Stimulated activated memory B cell treated with anti-CD40 and anti-IgM and Interleukin-4, amounts not matched to agents 10 μg/mL and 1 μg/mL and 100 μg/mL, for 72 hours (primary cell): ENCODE measurements at regions not wholly inside any gene's neighbourhood (a gene's known extent, or its start where the extent isn't known, plus 50 kb on each side); places are given as distances from the start of the nearest gene placed in this dataset.

Source experiments
- ATAC-seq: fragments of 150-1000 bp; cut with Tn5 transposase; 2 replicates; pipeline ENCODE4 v1.10.0; 2021
- H3K27ac Mint-ChIP-seq: one replicate; pipeline ENCODE4 v1.8.0; 2022; ENCODE audit warnings: mild to moderate bottlenecking, mixed read lengths
- H3K27me3 Mint-ChIP-seq: one replicate; pipeline ENCODE4 v1.8.0; 2022; ENCODE audit warnings: mixed read lengths
- H3K36me3 Mint-ChIP-seq: one replicate; pipeline ENCODE4 v1.8.0; 2022; ENCODE audit warnings: mixed read lengths
- H3K4me1 Mint-ChIP-seq: one replicate; pipeline ENCODE4 v1.8.0; 2022; ENCODE audit warnings: mixed read lengths
- H3K4me3 Mint-ChIP-seq: one replicate; pipeline ENCODE4 v1.8.0; 2022; ENCODE audit warnings: mild to moderate bottlenecking, moderate library complexity, mixed read lengths
- H3K9me3 Mint-ChIP-seq: one replicate; pipeline ENCODE4 v1.8.0; 2022; ENCODE audit warnings: mixed read lengths

GRCh38 chr14:51538973-51539372, 112.7 kb upstream of the FRMD6 start:
- Mint-ChIP-seq H3K27ac (no peak overlapping the region), H3K4me3 (no peak overlapping the region), H3K9me3 (peaks cover 3% of the 10 kb centered on the region), H3K27me3 (peaks cover 6% of the 10 kb centered on the region), H3K4me1 (no peaks in the 10 kb centered on the region), H3K36me3 (no peaks in the 10 kb centered on the region)
- no peak for ATAC-seq

DNA sequence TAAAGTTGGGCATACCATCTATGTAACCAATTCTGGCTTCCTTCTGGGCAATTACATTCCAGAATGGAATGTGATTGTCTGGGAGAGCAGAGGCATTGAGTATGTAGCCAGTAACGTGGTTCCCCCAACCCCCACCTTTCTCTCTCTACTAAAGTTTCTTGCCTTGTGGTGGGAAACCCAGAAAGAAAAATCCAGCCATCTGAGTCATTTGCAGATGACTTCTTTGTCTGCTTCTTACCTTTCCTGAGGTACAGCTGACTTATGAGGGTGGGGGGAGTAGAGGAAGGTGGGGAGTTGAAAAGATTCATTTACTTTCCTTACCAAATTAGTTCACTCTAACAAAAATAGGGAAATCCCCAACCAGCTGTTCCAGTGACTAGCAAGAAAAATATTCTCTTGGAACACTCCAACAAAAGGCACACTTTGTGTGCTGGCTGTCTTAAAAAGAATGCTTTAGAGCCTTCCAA, 112.1 kb upstream of the FRMD6 start:
- H3K27ac Mint-ChIP-seq = no peak overlapping the region
- ATAC-seq = no peak
- peaks cover 3% of the 10 kb centered on the region for H3K9me3 Mint-ChIP-seq
- H3K36me3 Mint-ChIP-seq = no peaks in the 10 kb centered on the region
- no peaks in the 10 kb centered on the region for H3K4me1 Mint-ChIP-seq
- no peak overlapping the region for H3K4me3 Mint-ChIP-seq
- H3K27me3 Mint-ChIP-seq = peaks cover 6% of the 10 kb centered on the region

GRCh38 chr14:51540364-51540763, 111.3 kb upstream of the FRMD6 start:
- Mint-ChIP-seq H3K4me1 (no peaks in the 10 kb centered on the region), H3K27me3 (peaks cover 6% of the 10 kb centered on the region), H3K9me3 (peaks cover 3% of the 10 kb centered on the region), H3K4me3 (no peak overlapping the region), H3K36me3 (no peaks in the 10 kb centered on the region), H3K27ac (no peak overlapping the region)
- no peak for ATAC-seq

DNA sequence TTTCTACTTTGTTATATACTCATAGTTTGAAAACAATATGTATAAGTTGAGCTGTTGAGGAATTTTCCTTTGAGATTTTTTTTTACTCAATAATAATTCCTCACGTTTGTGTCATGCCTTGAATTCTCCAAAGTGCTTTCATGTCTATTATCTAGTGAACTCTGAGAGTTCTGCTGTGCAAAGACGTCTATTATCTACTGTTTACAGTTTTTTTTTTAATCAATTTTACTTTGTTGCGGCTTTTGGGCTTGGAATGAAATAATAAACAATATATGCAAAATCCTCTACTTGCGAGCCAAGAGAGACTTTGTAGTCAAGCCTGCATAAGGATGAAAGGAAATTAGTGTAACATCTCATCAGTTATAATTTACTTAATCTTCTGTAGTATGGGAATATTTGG, 107.2 kb upstream of the FRMD6 start:
- no peaks in the 10 kb centered on the region for H3K9me3 Mint-ChIP-seq
- ATAC-seq = no peak
- H3K36me3 Mint-ChIP-seq = no peaks in the 10 kb centered on the region
- H3K27me3 Mint-ChIP-seq = peaks cover 6% of the 10 kb centered on the region
- no peak overlapping the region for H3K4me3 Mint-ChIP-seq
- H3K27ac Mint-ChIP-seq = no peak overlapping the region
- no peaks in the 10 kb centered on the region for H3K4me1 Mint-ChIP-seq

- H3K27me3 Mint-ChIP-seq = peaks cover 6% of the 10 kb centered on the region
- no peaks in the 10 kb centered on the region for H3K4me1 Mint-ChIP-seq
Measured at GRCh38 chr14:51544901-51545300, 106.8 kb upstream of the FRMD6 start.

GRCh38 chr14:51545396-51545795, 106.3 kb upstream of the FRMD6 start:
- peaks cover 6% of the 10 kb centered on the region for H3K27me3 Mint-ChIP-seq
- no peak overlapping the region for H3K4me3 Mint-ChIP-seq
- no peaks in the 10 kb centered on the region for H3K9me3 Mint-ChIP-seq
- ATAC-seq = no peak
- H3K4me1 Mint-ChIP-seq = no peaks in the 10 kb centered on the region
- no peaks in the 10 kb centered on the region for H3K36me3 Mint-ChIP-seq
- H3K27ac Mint-ChIP-seq = no peak overlapping the region

More at GRCh38 chr14:51544901-51545300, 106.8 kb upstream of the FRMD6 start:
- H3K36me3 Mint-ChIP-seq = no peaks in the 10 kb centered on the region
- H3K9me3 Mint-ChIP-seq = no peaks in the 10 kb centered on the region
- no peak for ATAC-seq
- no peak overlapping the region for H3K27ac Mint-ChIP-seq
- H3K4me3 Mint-ChIP-seq = no peak overlapping the region

DNA sequence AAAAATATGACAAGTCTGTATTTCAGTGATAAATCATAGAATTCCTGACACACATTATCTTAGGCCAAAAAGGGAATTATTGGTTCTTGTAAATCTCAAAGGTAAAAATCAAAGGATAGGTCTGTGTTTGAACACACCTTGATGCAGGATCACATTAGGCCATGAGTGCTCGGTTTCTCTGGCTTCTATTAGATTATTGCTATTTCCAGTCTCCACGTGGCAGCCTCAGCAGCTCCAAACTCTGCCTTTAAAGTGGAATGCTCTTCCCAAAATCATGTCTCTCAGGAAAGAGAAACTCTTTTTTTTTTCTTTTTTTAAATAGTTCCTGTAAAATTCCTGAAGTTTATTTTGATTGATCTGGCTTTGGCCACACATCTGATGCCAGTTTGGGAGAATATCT, 105.6 kb upstream of the FRMD6 start:
- Mint-ChIP-seq H3K36me3 (no peaks in the 10 kb centered on the region), H3K9me3 (no peaks in the 10 kb centered on the region), H3K27ac (no peak overlapping the region), H3K4me1 (no peaks in the 10 kb centered on the region), H3K4me3 (no peak overlapping the region), H3K27me3 (peaks cover 6% of the 10 kb centered on the region)
- no peak for ATAC-seq

DNA sequence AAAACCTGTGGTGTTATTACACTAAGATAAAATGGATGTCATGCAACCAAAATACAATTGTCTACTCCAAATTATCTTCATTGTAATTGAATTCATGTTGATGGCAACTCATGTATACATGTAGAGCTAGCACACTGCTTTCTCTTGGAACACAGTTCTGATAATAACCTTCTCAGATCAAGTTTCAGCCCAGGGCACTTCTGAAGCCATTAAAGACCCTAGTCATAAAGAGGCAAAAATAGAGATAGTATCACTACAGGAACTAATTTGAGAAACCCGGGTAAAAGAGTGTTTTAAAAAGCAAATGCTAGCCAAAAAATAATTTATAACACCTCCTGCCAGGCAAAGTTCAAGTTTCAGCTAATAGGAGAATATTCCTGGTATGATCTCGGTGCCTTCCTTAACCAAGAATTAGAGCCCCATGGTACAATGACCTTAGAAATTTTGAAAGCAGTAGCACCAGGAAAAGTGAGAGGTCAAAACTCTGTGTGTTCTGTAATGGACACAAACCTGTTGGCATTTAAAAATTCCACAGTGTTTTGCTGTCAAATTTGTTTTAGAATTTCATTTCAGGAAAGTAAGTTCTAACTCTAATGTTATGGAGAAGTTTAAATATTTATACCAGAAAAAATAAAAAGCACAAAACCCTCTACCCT, 105.0 kb upstream of the FRMD6 start:
- Mint-ChIP-seq H3K4me1 (no peaks in the 10 kb centered on the region), H3K4me3 (no peak overlapping the region), H3K27ac (no peak overlapping the region), H3K27me3 (peaks cover 6% of the 10 kb centered on the region), H3K9me3 (no peaks in the 10 kb centered on the region), H3K36me3 (no peaks in the 10 kb centered on the region)
- ATAC-seq = no peak

GRCh38 chr14:51547260-51547659, 104.5 kb upstream of the FRMD6 start:
- no peak overlapping the region for H3K4me3 Mint-ChIP-seq
- H3K9me3 Mint-ChIP-seq = no peaks in the 10 kb centered on the region
- H3K4me1 Mint-ChIP-seq = no peaks in the 10 kb centered on the region
- H3K27ac Mint-ChIP-seq = no peak overlapping the region
- peaks cover 4% of the 10 kb centered on the region for H3K27me3 Mint-ChIP-seq
- no peaks in the 10 kb centered on the region for H3K36me3 Mint-ChIP-seq
- ATAC-seq = no peak

DNA sequence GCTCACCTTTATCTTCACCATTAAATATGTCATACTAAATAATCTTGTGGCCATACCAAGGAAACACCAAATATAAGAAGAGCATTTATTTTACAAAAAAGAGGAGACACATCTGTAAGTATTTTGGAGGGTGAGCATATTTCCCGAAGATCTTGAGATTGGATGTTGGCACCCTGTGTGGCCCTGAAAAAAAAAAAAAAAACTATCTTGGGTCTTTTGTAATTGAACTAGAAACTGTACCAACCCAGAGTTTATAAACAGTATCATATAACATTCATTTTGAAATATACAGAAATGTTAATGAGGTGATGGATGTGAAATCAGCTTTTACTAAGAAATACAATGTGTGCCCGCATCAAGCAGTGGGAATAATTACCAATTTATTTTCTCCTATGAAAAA, 104.0 kb upstream of the FRMD6 start:
- no peaks in the 10 kb centered on the region for H3K4me1 Mint-ChIP-seq

DNA sequence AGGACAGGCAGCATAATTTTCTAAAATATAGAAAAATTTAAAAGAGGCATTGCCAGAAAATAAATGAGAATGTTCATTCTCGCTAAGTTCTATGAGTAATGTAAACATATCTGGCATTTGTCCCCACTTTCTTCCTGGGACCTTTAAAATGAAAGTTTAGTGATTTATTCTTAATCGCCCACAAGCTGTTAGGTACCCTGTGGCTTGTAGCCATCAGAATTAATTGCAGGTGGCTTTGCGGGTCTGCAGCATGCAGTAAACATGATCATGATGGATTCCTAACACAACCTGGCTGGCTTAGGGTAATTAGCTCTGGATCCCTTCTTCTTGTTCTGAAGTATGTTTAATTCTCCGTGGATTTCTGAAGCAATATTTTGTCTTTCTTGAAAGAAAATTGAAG, 103.5 kb upstream of the FRMD6 start:
- Mint-ChIP-seq H3K9me3 (no peaks in the 10 kb centered on the region), H3K4me3 (no peak overlapping the region), H3K4me1 (no peaks in the 10 kb centered on the region), H3K27me3 (peaks cover 9% of the 10 kb centered on the region), H3K27ac (no peak overlapping the region), H3K36me3 (no peaks in the 10 kb centered on the region)
- ATAC-seq = no peak

More for the DNA sequence above, 104.0 kb upstream of the FRMD6 start:
- Mint-ChIP-seq H3K36me3 (no peaks in the 10 kb centered on the region), H3K9me3 (no peaks in the 10 kb centered on the region), H3K4me3 (no peak overlapping the region), H3K27ac (no peak overlapping the region), H3K27me3 (peaks cover 4% of the 10 kb centered on the region)
- no peak for ATAC-seq

DNA sequence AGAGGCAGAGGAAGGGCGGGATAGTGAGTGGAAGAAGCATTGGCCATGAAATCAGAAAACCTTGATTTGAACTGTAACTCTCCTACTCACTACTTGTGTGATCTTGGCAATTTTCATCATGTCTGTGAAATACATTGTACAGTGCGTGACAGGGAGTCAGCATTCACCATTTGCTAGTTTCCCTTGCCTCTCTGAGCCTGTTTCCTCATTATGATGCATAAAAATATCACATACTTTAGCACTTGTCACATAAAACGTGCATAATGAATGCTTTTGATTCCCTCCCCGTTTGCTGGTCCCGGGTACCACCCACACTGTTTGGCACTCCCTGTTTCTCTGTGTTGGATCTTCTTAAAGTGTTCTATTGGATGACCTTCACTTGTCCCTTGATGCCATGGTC, 101.1 kb upstream of the FRMD6 start:
- Mint-ChIP-seq H3K36me3 (no peaks in the 10 kb centered on the region), H3K9me3 (no peaks in the 10 kb centered on the region), H3K4me3 (no peak overlapping the region), H3K27me3 (peaks cover 17% of the 10 kb centered on the region), H3K4me1 (no peaks in the 10 kb centered on the region), H3K27ac (no peak overlapping the region)
- ATAC-seq = no peak

DNA sequence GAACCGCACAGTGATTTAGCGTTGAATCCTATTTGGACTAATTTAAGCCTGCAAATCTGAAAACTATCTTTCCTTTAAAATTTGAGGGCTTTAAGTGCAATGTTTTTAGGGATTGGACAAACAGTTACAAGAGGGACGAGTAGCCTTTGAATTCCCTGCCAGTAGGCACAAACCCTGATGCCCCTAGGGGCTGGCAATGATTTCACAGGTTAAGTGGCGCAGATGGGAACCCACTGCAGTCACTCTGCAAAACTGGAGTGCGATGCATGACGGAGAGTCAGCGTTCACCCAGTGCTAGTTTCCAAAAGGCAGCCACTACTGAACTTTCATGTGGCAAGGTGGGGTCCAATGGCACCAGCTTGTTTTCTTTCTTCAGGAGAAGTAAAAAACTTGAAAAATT, 99.4 kb upstream of the FRMD6 start:
- Mint-ChIP-seq H3K9me3 (no peaks in the 10 kb centered on the region), H3K36me3 (no peaks in the 10 kb centered on the region), H3K4me3 (no peak overlapping the region), H3K27me3 (peaks cover 17% of the 10 kb centered on the region), H3K27ac (no peak overlapping the region), H3K4me1 (no peaks in the 10 kb centered on the region)
- ATAC-seq = no peak

DNA sequence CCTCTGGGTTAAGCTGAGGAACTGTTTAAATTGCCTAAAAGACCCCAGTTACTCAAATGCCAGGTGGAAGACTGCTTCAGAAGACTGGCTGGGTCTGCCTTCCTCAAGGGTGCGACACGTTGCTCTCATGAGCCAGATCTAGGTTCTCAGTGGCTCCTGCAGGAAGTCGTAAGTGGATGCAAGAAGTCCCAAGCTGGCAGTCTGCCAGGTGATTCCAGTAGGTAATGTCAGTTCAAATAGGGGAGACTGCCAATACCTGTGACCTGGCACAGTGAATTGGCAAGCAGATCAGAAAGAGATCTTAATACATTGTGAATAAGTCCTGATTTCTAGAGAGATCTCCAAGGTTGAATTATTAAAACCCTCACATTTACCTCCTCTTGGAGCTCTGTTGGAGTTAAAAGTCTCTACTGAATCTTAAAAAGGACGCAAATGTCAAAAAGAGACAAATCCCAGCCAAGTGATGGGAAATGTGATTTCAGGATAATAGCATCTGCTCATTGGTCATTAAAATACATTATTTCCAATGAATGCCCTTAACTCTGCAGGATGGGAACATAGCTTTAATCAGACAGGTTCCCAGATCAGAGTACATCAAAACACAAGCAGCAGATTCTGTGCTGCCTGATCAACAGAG, 98.8 kb upstream of the FRMD6 start:
- Mint-ChIP-seq H3K4me1 (no peaks in the 10 kb centered on the region), H3K27ac (no peak overlapping the region), H3K9me3 (no peaks in the 10 kb centered on the region), H3K4me3 (no peak overlapping the region), H3K36me3 (no peaks in the 10 kb centered on the region), H3K27me3 (peaks cover 17% of the 10 kb centered on the region)
- ATAC-seq = no peak

DNA sequence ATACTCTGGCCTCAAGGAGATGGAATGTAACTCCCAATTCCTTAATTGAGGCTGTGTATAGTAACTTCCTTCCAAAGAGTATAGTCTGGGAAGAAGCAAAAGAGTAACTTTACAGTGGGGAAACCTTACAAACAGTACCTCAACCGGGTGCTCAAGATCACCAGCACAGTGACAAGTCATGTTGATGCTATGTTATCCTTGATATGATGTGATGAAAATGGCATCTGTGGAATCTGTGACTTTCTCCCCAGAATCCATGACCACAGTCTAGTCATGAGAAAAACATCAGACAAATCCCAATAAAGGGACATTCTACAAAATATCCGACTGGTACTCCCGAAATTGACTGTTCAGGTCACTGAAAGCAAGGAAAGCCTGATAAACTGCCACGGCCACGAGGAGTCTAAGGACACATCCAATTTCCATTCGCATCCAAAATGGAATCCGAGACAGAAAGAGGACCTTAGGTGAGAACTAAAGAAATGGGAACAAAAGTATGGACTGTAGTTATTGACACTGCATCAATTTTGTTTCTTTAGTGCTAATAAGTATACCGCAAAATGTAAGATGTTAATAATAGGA, 97.3 kb upstream of the FRMD6 start:
- H3K4me3 Mint-ChIP-seq = no peak overlapping the region
- H3K4me1 Mint-ChIP-seq = no peaks in the 10 kb centered on the region
- peaks cover 17% of the 10 kb centered on the region for H3K27me3 Mint-ChIP-seq
- H3K9me3 Mint-ChIP-seq = no peaks in the 10 kb centered on the region
- H3K36me3 Mint-ChIP-seq = no peaks in the 10 kb centered on the region
- no peak for ATAC-seq
- H3K27ac Mint-ChIP-seq = no peak overlapping the region

- no peaks in the 10 kb centered on the region for H3K36me3 Mint-ChIP-seq
- peaks cover 17% of the 10 kb centered on the region for H3K27me3 Mint-ChIP-seq
- no peak for ATAC-seq
- no peak overlapping the region for H3K27ac Mint-ChIP-seq
- H3K9me3 Mint-ChIP-seq = no peaks in the 10 kb centered on the region
- no peak overlapping the region for H3K4me3 Mint-ChIP-seq
- no peaks in the 10 kb centered on the region for H3K4me1 Mint-ChIP-seq
Measured at GRCh38 chr14:51554953-51555352, 96.8 kb upstream of the FRMD6 start.
